COR-L47 (cell line): ENCODE measurements at regions not wholly inside any gene's neighbourhood (a gene's known extent, or its start where the extent isn't known, plus 50 kb on each side); places are given as distances from the start of the nearest gene placed in this dataset.

Source experiments
- DNase-seq: peaks from one replicate; lab custom pipeline; 2025; lab: John Stamatoyannopoulos, UW

DNA sequence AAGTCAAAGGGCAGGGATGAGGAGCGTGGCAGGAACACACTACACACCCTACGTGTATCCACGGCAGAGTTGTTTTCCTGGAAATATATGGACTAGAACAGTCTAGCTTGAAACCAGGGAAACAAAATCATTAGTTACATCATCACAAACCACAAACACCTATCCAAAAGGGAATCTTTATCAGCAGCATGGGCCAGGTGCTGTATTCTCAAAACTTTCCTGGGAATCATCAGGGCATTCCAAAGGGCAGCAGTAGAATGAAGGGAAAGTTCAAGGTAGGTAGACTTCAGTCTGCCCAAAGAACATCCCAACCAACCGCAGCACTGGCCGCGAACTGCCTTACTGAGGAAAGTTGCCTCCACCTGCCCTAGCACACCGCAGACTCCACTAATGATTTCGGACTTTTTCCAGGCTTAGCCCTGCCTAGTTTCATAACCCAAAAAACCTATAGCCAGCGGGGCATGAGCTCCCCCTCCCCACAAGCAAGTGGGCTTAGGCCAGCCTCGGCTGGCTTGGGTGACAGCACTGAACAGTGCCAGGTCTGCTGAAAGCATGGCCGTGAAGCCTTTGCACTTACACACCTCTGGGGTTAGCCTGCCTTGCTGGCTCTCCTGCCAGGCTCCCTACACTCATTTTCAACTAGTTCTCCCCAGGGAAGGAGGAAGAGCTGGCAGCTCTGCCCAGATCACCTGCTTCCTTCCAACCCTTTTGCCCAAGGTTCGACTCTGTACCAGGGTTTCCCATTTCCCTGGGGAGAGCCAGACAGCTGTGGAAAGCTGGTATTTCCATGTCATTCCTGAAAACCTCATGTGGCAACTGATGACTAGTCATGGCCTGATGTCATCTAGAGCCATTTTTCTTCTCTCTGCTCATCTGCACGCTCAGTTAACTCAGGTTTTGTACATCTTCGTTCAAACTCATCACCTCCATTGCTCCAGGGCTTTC is 77.3 kb upstream of the UBAC2 start:
- no peak for DNase-seq

DNA sequence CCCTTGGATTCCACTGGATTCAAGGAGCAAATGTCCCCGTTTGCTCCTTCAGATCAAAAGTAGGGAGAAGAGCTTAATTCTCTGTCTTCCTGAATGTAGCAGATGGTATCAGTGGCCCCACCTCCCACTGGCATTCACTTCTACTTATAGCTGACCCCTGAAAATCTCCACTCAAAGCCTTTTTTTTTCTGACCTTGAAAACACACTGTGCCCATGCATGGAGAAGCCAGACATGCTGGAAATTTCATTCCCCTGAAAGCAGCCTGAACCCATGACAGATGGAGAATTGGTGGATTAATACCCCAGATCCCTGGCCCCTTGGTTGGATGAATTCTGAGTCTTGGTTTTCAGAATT is 76.6 kb upstream of the UBAC2 start:
- DNase-seq: no peak

DNA sequence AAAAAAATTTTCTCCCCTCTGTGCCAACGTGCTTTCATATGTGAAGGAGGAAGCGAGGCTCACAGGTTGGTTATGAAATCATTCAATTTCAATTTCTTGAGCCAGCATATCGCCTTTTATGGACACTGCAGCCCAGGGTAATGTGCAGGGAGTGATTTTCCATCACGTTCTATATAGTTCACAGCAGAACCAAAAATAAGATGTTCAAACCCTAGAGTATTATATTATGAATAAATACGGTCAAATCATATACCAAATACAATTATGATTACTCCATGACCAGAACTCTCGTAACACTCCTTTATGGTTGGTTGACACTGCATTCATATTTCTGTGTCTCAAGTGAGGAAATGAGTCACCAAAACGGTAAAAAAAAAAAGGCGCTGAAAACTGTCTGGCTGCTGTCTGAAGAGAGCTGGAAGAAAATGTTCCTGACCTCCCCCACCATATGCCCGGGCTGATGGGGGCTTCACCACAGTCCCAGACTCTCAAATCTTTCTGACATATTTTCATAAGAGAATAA is 75.8 kb upstream of the UBAC2 start:
- no peak for DNase-seq

DNA sequence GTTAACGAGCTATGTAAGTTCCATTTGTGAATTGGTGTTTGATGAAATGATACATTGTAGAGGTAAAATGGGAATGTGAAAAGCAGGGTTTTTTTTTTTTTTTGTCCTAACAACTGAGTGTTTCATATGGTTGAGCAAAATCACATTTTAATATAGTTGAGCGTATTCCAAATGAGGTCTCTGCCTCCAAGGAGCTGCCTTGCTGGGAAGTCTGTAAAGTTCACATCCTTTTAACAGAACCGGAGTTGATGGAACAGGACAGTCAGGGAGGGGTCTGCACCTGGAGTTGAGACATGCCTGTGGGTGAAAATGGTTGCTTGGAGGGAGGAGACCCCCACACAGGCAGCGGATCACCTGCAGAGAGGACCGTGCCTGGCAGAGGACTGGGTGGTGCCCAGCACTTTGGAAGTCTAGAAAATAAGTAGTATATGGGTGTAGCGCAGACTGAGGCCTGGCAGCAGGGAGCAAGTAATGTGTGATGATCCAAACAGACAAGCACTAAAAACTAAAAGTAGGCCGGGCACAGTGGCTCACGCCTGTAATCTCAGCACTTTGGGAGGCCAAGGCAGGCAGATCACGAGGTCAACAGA is 75.2 kb upstream of the UBAC2 start:
- DNase-seq: no peak

DNA sequence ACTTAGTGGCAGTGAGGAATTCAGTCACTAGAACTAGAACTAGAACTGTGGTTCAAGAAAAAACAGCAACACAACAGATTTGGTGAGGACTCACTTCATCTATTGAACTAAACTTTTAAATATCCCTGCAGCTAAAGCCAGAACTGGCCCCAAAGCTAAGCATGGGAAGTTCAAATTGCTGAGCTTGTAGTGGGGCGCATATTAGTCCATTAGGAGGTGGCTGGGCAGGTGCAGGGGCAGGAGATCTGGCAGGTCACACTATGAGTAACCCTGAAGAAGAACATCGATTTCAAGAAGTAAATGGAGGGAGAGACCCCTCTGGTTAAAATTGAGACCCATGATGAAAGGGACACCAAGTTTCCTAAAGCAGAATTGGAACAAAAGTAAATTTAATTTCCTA is 73.8 kb upstream of the UBAC2 start:
- no peak for DNase-seq

DNA sequence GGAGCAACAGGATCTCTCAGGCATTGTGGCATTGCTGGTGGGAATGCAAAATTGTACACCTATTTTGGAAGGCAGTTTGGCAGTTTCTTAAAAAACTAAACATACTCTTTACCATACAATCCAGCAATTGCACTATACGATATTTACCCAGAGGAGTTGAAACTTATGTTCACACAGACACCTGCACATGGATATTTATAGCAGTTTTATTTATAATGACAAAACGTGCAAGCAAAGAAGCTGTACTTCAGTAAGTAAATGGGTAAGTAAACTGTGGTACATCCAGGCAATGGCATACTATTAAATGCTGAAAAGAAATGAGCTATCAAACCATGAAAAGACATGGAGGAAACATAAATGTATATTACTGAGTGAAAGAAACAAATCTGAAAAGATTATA is 71.6 kb upstream of the UBAC2 start:
- DNase-seq: no peak

DNA sequence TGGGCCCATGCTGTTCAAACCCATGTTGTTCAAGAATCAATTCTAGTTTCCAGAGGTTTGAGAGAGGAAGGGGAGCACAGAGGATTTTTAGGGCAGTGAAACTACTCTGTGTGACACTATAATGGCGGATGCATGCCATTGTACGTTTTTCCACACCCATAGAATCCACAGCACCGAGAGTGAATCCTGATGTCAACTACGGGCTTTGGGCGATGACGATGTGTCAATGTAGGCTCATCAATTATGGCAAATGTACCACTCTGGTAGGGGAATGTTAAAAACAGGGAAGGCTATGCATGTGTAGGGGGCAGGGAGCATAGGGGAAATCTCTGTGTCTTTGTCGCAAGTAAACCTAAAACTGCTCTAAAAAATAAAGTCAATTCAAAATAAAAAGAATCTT is 70.7 kb upstream of the UBAC2 start:
- no peak for DNase-seq

DNA sequence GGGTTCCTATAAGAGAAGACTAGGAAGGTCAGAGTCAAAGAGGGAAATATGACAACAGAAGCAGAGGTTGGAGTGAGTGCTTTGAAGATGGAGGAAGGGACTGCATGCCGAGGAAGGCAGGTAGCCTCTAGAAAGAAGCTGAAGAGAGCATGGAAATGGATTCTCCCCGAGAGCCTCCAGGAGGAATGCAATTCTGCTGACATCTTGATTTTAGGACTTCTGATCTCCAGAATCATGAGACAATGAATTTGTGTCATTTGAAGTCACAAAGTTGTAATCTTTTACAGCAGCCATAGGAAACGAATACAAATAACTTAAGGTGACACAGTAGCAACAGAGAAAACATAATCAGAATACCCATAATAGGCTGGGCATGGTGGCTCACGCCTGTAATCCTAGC is 69.2 kb upstream of the UBAC2 start:
- DNase-seq: no peak

DNA sequence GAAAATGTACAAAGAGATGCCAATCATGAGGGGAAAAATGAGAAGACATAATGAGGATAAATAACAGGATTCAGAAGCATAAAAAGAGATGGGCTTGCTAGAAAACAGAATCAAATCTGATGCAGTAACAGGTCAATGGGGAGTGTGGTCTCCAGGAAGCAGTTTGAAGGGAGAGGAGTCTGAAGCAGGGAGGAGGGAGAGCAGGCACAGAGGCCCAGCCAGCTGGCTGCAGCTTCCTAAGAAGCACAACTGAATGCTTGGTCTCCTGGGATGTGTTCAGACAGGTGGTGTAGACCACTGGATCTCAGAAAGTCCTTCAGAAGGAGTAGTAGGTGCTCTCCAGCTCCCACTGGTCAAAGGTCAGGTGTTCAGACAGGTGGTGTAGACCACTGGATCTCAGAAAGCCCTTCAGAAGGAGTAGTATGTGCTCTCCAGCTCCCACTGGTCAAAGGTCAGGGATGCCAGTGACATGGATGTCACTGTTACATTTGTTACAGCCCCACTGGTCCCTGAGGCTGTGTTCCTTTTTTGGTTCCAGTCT is 68.3 kb upstream of the UBAC2 start:
- no peak for DNase-seq

DNA sequence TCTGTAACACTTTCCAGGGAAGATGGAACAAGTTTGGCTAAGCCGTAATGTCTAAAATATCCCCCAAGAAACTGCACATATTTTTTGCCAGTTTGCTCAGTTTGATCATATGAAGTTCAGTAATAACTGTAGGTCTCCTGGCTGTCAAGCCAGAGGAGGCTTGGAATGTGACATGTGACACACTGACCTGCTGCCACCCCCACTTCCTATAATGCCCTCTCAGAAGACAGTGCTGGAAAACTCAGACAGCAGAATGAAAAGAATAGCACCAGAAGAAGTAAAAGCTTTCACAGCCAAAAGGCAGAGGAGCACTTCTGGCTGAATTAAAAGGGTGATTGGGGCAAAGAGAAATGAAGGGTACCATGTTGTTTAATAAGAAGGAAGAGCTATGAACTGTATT is 67.4 kb upstream of the UBAC2 start:
- no peak for DNase-seq

DNA sequence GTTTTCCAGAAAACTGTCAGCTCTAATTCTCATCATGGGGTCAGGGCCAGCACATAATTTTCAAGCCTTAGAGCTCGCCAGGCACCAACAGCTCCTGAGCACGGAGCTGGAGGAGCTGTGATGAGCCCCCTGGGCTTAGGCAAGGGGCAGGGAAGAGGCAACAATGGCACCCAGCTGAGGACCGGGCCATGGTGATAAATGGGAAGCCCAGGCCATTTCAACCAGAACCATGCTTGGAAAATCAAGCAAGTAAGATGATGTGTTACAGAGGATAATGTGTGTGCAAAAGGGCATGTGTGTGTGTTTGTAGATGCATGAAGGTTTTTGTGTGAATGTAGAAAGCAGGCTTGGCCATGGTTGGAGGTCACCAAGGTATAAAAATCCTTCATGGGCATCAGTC is 66.8 kb upstream of the UBAC2 start:
- no peak for DNase-seq

DNA sequence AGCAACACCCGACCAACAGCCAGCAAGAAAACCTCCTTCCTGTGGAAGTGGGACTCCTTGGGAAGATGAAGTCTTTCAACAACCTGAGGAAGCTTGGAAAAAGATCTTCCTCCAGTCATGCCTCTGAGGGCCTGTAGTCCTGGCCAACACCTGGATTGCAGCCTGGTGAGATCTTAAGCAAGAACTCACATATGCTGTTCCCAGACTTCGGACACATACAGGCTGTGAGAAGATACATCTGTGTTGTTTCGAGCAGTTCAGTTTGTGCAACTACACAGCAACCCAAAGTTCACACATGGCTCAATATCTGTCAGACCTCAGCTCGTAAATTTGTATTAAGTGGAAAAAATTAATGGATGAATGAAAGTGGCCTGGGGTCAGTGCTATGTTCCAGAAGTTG is 65.1 kb upstream of the UBAC2 start:
- no peak for DNase-seq

DNA sequence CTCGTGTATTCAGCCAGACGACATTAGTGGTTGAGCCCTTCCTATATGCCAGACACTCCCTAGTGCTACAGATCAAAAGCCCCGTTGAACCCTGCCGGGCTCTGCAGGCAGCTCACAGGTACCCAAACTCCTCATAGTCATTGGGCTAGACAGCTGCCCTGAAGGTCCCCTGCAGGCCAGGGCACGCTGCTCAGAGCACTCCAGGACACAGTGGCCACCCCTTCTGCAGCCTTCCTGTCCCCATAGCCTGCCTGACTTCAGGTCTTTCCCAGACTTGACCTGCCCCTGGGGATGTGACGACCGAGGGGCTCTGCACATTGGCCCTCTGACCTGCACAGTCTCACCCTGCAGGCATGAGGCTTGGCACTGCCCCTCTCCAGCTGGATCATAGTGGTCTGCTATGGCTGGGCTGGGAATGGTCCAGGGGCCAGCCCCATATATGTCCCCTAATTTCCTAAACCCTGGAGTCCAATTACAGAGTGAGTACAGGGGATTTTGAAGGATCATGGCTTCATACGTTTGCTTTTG is 64.2 kb upstream of the UBAC2 start:
- no peak for DNase-seq

DNA sequence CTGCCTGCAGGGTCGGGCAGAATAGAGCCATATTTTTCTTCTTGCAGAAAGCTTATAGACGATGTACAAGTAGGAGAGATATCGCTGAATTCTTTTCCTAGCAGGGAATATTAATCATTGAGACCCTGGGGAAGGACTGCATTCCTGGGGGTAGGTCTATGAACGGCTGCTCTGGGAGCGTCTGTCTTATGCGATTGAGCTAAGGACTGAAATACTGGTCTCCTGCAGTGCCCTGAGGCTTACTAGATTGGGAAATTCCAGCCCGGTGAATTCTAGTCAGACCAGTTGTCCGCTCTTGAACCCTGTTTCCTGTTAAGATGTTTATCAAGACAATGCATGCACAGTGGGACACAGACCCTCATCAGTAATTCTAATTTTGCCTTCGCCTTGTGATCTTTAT is 59.8 kb upstream of the UBAC2 start:
- no peak for DNase-seq

DNA sequence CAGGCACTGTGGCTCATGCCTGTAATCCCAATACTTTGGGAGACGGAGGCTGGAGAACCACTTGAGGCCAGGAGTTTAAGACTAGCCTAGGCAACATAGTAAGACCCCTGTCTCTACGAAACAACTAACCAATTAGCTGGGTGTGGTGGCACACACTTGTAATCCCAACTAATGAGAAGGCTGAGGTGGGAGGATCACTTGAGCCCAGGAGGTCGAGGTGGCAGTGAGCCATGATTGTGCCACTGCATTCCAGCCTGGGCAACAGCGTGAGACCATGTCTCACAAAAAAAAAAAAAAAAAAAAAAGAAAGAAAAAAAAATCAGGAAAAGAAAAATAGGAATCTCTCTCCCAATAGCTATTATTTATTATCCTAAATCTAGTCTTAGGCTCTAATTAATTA is 56.8 kb upstream of the UBAC2 start:
- DNase-seq: no peak

DNA sequence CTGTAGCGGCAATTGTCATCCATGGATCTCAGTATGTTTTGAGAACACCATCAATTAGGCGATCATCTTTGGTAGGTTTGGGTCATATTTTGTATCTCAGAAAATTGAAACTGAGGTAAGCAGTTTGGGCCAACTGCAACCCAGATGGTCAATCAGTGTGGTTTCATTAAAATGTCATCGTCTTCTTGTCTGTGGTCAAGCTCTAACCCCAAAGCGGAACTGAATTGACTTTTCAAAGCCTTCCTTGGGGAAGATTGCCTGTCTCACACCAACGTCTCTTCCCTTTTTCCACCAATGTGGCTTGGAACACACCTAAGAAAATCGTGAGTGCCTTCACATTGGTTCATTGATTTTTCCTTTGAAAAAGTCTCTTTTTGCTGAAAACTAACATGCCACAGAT is 56.3 kb upstream of the UBAC2 start:
- DNase-seq: no peak

DNA sequence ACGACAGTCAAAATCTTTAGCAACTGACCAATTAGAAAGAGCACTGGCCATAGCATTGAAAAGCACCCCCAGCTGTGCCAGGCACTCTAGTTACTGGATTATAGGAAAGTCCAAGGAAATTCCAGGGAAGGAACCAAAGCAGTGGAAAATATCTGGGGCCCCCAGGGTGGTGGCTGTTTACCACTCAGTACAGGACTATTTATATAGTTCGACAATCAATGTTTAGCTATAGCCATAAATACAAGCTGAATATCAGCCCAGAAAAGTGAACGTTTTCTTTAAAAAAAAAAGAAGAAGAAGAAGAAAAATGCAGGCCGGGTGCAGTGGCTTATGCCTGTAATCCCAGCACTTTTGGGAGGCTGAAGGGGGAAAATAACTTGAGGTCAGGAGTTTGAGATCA is 55.2 kb upstream of the UBAC2 start:
- no peak for DNase-seq

DNA sequence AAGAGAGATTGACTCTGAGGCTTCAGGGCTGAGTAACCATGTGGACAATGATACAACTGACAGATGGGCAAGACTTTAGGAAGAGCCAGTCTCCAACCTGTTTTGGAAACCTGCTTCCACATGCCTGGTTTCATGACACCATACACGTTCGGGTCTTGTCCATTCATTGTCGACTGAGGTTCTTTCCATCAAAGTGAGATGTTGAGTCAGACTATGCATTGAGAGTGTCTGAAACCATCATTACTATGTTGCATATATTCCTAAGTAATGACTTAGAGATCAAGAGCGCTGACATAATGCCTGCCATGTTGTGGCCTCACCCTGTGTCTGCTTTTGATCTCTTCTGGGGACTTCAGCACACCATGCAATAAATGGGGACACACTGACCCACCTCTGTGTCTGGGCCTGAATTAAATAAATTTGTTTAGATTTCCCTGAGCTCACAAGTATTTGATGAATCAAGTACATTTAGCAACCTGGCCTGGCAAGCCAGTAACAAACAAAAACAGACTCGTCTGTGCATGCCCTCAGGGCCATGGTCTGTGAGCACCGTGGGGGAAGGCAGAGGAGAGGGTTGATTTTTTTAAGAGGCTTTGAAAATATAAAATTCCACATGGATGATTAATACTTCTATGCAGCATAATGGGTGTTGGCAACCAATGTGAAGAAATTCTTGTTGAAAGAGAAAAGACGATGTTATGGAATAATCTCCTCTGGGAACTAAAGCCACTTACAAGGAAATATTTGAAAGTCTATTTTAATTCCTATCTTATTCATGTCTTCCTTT is 49.9 kb upstream of the UBAC2 start:
- no peak for DNase-seq
